Neural cell (in vitro differentiated cells): ENCODE measurements at regions not wholly inside any gene's neighbourhood (a gene's known extent, or its start where the extent isn't known, plus 50 kb on each side); places are given as distances from the start of the nearest gene placed in this dataset.

Experiments
- EP300 ChIP-seq: fragments of 450-650 bp; conservative IDR thresholded peaks from 2 replicates; pipeline ENCODE4 v1.6.1; 2014; ENCODE audit warnings: antibody characterized with exemption, mild to moderate bottlenecking, moderate library complexity; ENCODE audit not compliant: poor library complexity, severe bottlenecking
- EZH2 ChIP-seq: fragments of 200-600, 300-800 bp; shearing (Covaris generic), sonication (generic); IDR thresholded peaks from 2 replicates; pipeline ENCODE4 v1.6.1; 2014; ENCODE audit warnings: antibody characterized with exemption, low read length, borderline replicate concordance, mild to moderate bottlenecking; ENCODE audit not compliant: insufficient read depth, poor library complexity, severe bottlenecking
- POLR2AphosphoS5 ChIP-seq: IDR thresholded peaks from 2 replicates; pipeline ENCODE4 v1.6.1; 2012
- RAD21 ChIP-seq: fragments of 450-650 bp; conservative IDR thresholded peaks from 2 replicates; pipeline ENCODE4 v1.6.1; 2014; ENCODE audit warnings: antibody characterized with exemption, mild to moderate bottlenecking, moderate library complexity
- SMC3 ChIP-seq: fragments of 450-650 bp; conservative IDR thresholded peaks from 2 replicates; pipeline ENCODE4 v1.6.1; 2014; ENCODE audit warnings: antibody characterized with exemption, mild to moderate bottlenecking, moderate library complexity; ENCODE audit not compliant: poor library complexity
- TAF1 ChIP-seq: IDR thresholded peaks from 2 replicates; pipeline ENCODE4 v1.6.1; 2012; ENCODE audit warnings: low read depth
- TF ChIP-seq, protein P1 (sequence below): fragments of 450-650 bp; IDR thresholded peaks from 2 replicates; pipeline ENCODE4 v1.5.1; 2014; ENCODE audit warnings: antibody characterized with exemption, mild to moderate bottlenecking, moderate library complexity; ENCODE audit not compliant: poor library complexity, severe bottlenecking
- TF ChIP-seq, protein P2 (sequence below): IDR thresholded peaks from 2 replicates; pipeline ENCODE4 v1.6.1; 2012; ENCODE audit warnings: borderline replicate concordance

DNA sequence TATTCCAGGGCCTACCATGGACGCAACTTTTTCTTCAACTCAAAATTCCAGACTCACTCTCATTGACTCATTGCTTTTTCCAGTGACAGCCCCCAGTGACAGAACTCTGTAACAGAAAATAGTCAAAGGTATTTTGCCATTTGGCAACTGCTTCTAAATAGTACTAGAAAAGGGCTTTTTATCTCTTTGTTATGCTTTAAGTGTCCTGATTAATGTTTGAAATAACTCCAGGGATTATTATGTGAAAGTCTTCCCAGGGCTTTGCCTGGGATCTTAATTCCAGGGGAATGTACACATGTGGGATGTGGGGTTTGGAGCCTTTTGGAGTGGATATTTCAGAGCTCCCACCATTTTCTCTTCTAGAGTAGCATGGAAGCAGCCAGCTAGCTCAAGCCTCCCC, 198.8 kb downstream of the KCNS3 start:
- TF ChIP-seq, protein P1, sequence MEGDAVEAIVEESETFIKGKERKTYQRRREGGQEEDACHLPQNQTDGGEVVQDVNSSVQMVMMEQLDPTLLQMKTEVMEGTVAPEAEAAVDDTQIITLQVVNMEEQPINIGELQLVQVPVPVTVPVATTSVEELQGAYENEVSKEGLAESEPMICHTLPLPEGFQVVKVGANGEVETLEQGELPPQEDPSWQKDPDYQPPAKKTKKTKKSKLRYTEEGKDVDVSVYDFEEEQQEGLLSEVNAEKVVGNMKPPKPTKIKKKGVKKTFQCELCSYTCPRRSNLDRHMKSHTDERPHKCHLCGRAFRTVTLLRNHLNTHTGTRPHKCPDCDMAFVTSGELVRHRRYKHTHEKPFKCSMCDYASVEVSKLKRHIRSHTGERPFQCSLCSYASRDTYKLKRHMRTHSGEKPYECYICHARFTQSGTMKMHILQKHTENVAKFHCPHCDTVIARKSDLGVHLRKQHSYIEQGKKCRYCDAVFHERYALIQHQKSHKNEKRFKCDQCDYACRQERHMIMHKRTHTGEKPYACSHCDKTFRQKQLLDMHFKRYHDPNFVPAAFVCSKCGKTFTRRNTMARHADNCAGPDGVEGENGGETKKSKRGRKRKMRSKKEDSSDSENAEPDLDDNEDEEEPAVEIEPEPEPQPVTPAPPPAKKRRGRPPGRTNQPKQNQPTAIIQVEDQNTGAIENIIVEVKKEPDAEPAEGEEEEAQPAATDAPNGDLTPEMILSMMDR = no peak
- TF ChIP-seq EP300 (no peak), RAD21 (no peak), POLR2AphosphoS5 (no peak), TAF1 (no peak), SMC3 (no peak), EZH2 (no peak)
- TF ChIP-seq, protein P2, sequence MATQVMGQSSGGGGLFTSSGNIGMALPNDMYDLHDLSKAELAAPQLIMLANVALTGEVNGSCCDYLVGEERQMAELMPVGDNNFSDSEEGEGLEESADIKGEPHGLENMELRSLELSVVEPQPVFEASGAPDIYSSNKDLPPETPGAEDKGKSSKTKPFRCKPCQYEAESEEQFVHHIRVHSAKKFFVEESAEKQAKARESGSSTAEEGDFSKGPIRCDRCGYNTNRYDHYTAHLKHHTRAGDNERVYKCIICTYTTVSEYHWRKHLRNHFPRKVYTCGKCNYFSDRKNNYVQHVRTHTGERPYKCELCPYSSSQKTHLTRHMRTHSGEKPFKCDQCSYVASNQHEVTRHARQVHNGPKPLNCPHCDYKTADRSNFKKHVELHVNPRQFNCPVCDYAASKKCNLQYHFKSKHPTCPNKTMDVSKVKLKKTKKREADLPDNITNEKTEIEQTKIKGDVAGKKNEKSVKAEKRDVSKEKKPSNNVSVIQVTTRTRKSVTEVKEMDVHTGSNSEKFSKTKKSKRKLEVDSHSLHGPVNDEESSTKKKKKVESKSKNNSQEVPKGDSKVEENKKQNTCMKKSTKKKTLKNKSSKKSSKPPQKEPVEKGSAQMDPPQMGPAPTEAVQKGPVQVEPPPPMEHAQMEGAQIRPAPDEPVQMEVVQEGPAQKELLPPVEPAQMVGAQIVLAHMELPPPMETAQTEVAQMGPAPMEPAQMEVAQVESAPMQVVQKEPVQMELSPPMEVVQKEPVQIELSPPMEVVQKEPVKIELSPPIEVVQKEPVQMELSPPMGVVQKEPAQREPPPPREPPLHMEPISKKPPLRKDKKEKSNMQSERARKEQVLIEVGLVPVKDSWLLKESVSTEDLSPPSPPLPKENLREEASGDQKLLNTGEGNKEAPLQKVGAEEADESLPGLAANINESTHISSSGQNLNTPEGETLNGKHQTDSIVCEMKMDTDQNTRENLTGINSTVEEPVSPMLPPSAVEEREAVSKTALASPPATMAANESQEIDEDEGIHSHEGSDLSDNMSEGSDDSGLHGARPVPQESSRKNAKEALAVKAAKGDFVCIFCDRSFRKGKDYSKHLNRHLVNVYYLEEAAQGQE = no peak
